ENCODE measurements at regions not wholly inside any gene's neighbourhood (a gene's known extent, or its start where the extent isn't known, plus 50 kb on each side); places are given as distances from the start of the nearest gene placed in this dataset.

- peak; percentile 73 to 84 for DNase-seq
Observed at GRCh38 chr10:121330563-121330962, 267.7 kb downstream of the FGFR2 start.

GRCh38 chr10:121332353-121332752, 265.9 kb downstream of the FGFR2 start:
- DNase-seq: no peak

GRCh38 chr10:121332829-121333765, 265.1 kb downstream of the FGFR2 start:
- no peak for DNase-seq

- no peak for DNase-seq
Observed at GRCh38 chr10:121335386-121335925, 262.8 kb downstream of the FGFR2 start.

GRCh38 chr10:121337427-121337826, 260.8 kb downstream of the FGFR2 start:
- DNase-seq: peak in 1 of 2 donors; percentile 46

- DNase-seq: no peak
Observed at GRCh38 chr10:121338206-121338980, 259.9 kb downstream of the FGFR2 start.

- DNase-seq: no peak
Observed at GRCh38 chr10:121339114-121339513, 259.1 kb downstream of the FGFR2 start.

GRCh38 chr10:121340271-121340831, 257.9 kb downstream of the FGFR2 start:
- DNase-seq: no peak

- no peak for DNase-seq
Observed at GRCh38 chr10:121351540-121351939, 246.7 kb downstream of the FGFR2 start.

- DNase-seq: no peak
Observed at GRCh38 chr10:121352231-121352855, 245.9 kb downstream of the FGFR2 start.

GRCh38 chr10:121355161-121355560, 243.1 kb downstream of the FGFR2 start:
- DNase-seq: no peak

- DNase-seq: no peak
Observed at GRCh38 chr10:121356183-121356582, 242.1 kb downstream of the FGFR2 start.

GRCh38 chr10:121357401-121357800, 240.8 kb downstream of the FGFR2 start:
- no peak for DNase-seq

- DNase-seq: no peak
Observed at GRCh38 chr10:121362026-121362425, 236.2 kb downstream of the FGFR2 start.

GRCh38 chr10:121365566-121365965, 232.7 kb downstream of the FGFR2 start:
- no peak for DNase-seq

- peak; percentile 84 to 90 for DNase-seq
Observed at GRCh38 chr10:121368347-121369025, 229.8 kb downstream of the FGFR2 start.

- DNase-seq: no peak
Observed at GRCh38 chr10:121369616-121370015, 228.6 kb downstream of the FGFR2 start.

- DNase-seq: no peak
Observed at GRCh38 chr10:121371836-121372235, 226.4 kb downstream of the FGFR2 start.

- DNase-seq: no peak
Observed at GRCh38 chr10:121373411-121373810, 224.8 kb downstream of the FGFR2 start.

- DNase-seq: no peak
Observed at GRCh38 chr10:121374121-121374520, 224.1 kb downstream of the FGFR2 start.

GRCh38 chr10:121375172-121375571, 223.1 kb downstream of the FGFR2 start:
- DNase-seq: no peak

All from right lung (tissue), 2 donors.